GM12878 (cell line): ENCODE measurements at regions not wholly inside any gene's neighbourhood (a gene's known extent, or its start where the extent isn't known, plus 50 kb on each side); places are given as distances from the start of the nearest gene placed in this dataset.

Experiments used
- ATAC-seq: fragments of 200-7000 bp; cut with Tn5 transposase; 3 replicates; pipeline ENCODE4 v1.9.1; 2020; ENCODE audit warnings: mild to moderate bottlenecking, moderate library complexity
- BruUV-seq: library from RNA; stranded (reverse); fragments of 400-500 nt; replicated peaks from 2 replicates; lab custom pipeline; 2021; lab: Mats Ljungman, UMichigan
- CTCF ChIA-PET: fragments of 300-600 bp; sonication (Branson Sonifier 250); formaldehyde crosslinking; extraction: SDS; loops from one replicate; lab custom pipeline; 2021; ENCODE audit warnings: inconsistent platforms; lab: Yijun Ruan, JAX
- POLR2A ChIA-PET: fragments of 350-600 bp; formaldehyde crosslinking; extraction: SDS; loops from one replicate; lab custom pipeline; 2021; ENCODE audit warnings: inconsistent platforms; lab: Charles Lee
- RAD21 ChIA-PET: fragments of 300-600 bp; sonication (Branson Sonifier 250); formaldehyde crosslinking; loops from one replicate; lab custom pipeline; 2023; ENCODE audit warnings: antibody characterized with exemption; ENCODE audit not compliant: unreplicated experiment; lab: Charles Lee
- SMC1A ChIA-PET: fragments of 300-600 bp; sonication (Branson Sonifier 250); formaldehyde crosslinking; loops from one replicate; lab custom pipeline; 2023; ENCODE audit not compliant: unreplicated experiment, uncharacterized antibody; lab: Charles Lee
- DNase-seq: peaks from one replicate; pipeline ENCODE4 v3.0.0-alpha.2; 2011; ENCODE audit warnings: low read depth, low spot score
- FAIRE-seq: peaks from 3 replicates; lab custom pipeline; 2011; peaks lifted over from hg19 to GRCh38; lab: Jason Lieb, UNC
- H2AFZ ChIP-seq: 2 replicates; pipeline ENCODE4 v1.6.0; 2011; ENCODE audit warnings: low read depth, low read length, control low read depth; ENCODE audit not compliant: control insufficient read depth
- H3K27ac ChIP-seq: 2 replicates; pipeline ENCODE4 v1.5.1; 2011; ENCODE audit warnings: control low read depth; ENCODE audit not compliant: control insufficient read depth, insufficient read depth
- H3K27me3 ChIP-seq, 2 experiments: replicated peaks in 1 of 2; 2 replicates each; pipeline versions ENCODE4 v1.6.0 to v1.6.1; 2011; ENCODE audit warnings: low read length in 1 of 2; ENCODE audit not compliant: control insufficient read depth in 2 of 2, insufficient read depth in 2 of 2
- H3K36me3 ChIP-seq, 2 experiments: 2 replicates each; pipeline ENCODE4 v1.5.1; 2011; ENCODE audit warnings: low read length in 1 of 2; ENCODE audit not compliant: control insufficient read depth in 2 of 2, insufficient read depth in 2 of 2
- H3K4me1 ChIP-seq: 2 replicates; pipeline ENCODE4 v1.6.1; 2011; ENCODE audit warnings: mild to moderate bottlenecking, low read length, moderate library complexity, mixed read lengths; ENCODE audit not compliant: control insufficient read depth, insufficient read depth
- H3K4me2 ChIP-seq: 2 replicates; pipeline ENCODE4 v1.6.0; 2011; ENCODE audit warnings: control low read depth; ENCODE audit not compliant: control insufficient read depth, insufficient read depth
- H3K4me3 ChIP-seq: fragments of 200-600 bp; sonication (generic); 2 replicates; pipeline ENCODE4 v1.5.1; 2016
- H3K79me2 ChIP-seq: 2 replicates; pipeline ENCODE4 v1.6.0; 2011; ENCODE audit warnings: low read length; ENCODE audit not compliant: control insufficient read depth, insufficient read depth
- H3K9ac ChIP-seq: 2 replicates; pipeline ENCODE4 v1.8.0; 2011; ENCODE audit warnings: low read length, control low read depth, mixed read lengths; ENCODE audit not compliant: control insufficient read depth, insufficient read depth
- H3K9me3 ChIP-seq: replicated peaks from 3 replicates; pipeline ENCODE4 v1.5.1; 2011; ENCODE audit warnings: mild to moderate bottlenecking, low read length; ENCODE audit not compliant: control insufficient read depth, insufficient read depth
- H4K20me1 ChIP-seq: 2 replicates; pipeline ENCODE4 v1.6.0; 2011; ENCODE audit not compliant: control insufficient read depth, insufficient read depth
- CTCF ChIP-seq, 3 experiments: IDR thresholded peaks in 2 of 3; conservative IDR thresholded peaks in 1 of 3; 2 replicates each; pipeline ENCODE4 v1.5.1; 2011; ENCODE audit warnings: low read depth in 3 of 3, low read length in 3 of 3, mild to moderate bottlenecking in 3 of 3, control low read depth in 2 of 3, moderate library complexity in 2 of 3, inconsistent platforms in 1 of 3, mixed read lengths in 1 of 3; ENCODE audit not compliant: control insufficient read depth in 2 of 3, insufficient read depth in 1 of 3; ENCODE audit errors: extremely low read depth in 1 of 3
- ESRRA ChIP-seq: IDR thresholded peaks from 2 replicates; pipeline ENCODE4 v1.6.1; 2012; ENCODE audit warnings: mild to moderate bottlenecking, low read length, improper control_type of control experiment
- GATAD2B ChIP-seq: fragments of 450-650 bp; conservative IDR thresholded peaks from 2 replicates; pipeline ENCODE4 v1.6.1; 2017; ENCODE audit warnings: low read depth, mild to moderate bottlenecking, moderate library complexity
- POLR2AphosphoS5 ChIP-seq: IDR thresholded peaks from 2 replicates; pipeline ENCODE4 v1.6.1; 2011; ENCODE audit warnings: mild to moderate bottlenecking, low read length, inconsistent platforms
- ZNF384 ChIP-seq: IDR thresholded peaks from 2 replicates; pipeline ENCODE4 v1.6.1; 2012; ENCODE audit warnings: low read depth, mild to moderate bottlenecking, low read length, improper control_type of control experiment, borderline replicate concordance
- in situ Hi-C: fragments of 300-500 bp; cut with MboI; formaldehyde crosslinking; loops from 9 replicates; pipeline ENCODE4 v1.14.3; 2018; ENCODE audit warnings: mixed read lengths
- intact Hi-C: fragments of 100-400 bp; cut with micrococcal nuclease; formaldehyde crosslinking; loops from one replicate; pipeline ENCODE4 v1.14.2; 2022; ENCODE audit not compliant: unreplicated experiment
- TF ChIP-seq, protein P1 (sequence below): IDR thresholded peaks from 2 replicates; pipeline ENCODE4 v1.6.1; 2011; ENCODE audit warnings: low read depth, mild to moderate bottlenecking, low read length, moderate library complexity, borderline replicate concordance; ENCODE audit errors: extremely low read depth

- Histone ChIP-seq H3K4me1 (no peaks in the 10 kb centered on the region), H4K20me1 (no peaks in the 10 kb centered on the region), H3K36me3 (no peaks in the 10 kb centered on the region), H3K79me2 (no peaks in the 10 kb centered on the region), H3K4me2 (no peak overlapping the region), H3K4me3 (no peak overlapping the region), H3K27ac (no peak overlapping the region), H2AFZ (no peak overlapping the region), H3K9ac (no peak overlapping the region), H3K9me3 (no peaks in the 10 kb centered on the region), H3K27me3 (no peaks in the 10 kb centered on the region)
- BruUV-seq = no TSS peak
- CTCF ChIA-PET = no interaction called here
- DNase-seq (no peak), FAIRE-seq (no peak), ATAC-seq (no peak)
- no peak for TF ChIP-seq ESRRA
- TF ChIP-seq CTCF (IDR thresholded peaks at IDR 0.05 in 2 of 3, conservative IDR thresholded peaks at IDR 0.05 in 1 of 3; ENCODE audit: control insufficient read depth in 2 of 3, extremely low read depth in 1 of 3, insufficient read depth in 1 of 3, low read depth in 3 of 3, low read length in 3 of 3) = no peak
- TF ChIP-seq POLR2AphosphoS5 = no peak
- TF ChIP-seq GATAD2B = no peak
- TF ChIP-seq, protein P1, sequence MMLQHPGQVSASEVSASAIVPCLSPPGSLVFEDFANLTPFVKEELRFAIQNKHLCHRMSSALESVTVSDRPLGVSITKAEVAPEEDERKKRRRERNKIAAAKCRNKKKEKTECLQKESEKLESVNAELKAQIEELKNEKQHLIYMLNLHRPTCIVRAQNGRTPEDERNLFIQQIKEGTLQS = no peak
- TF ChIP-seq ZNF384 = no peak
- in situ Hi-C loops (no loop called here), intact Hi-C loops (no loop called here)
- POLR2A ChIA-PET = no interaction called here
- RAD21 ChIA-PET = no interaction called here
- SMC1A ChIA-PET = no interaction called here
Measured at GRCh38 chr2:66003931-66004330, 431.0 kb upstream of the MEIS1 start.
